NCI-H510A treated with DMSO at 0.1 percent for 48 hours (cell line): ENCODE measurements at regions not wholly inside any gene's neighbourhood (a gene's known extent, or its start where the extent isn't known, plus 50 kb on each side); places are given as distances from the start of the nearest gene placed in this dataset.

Experiments
- DNase-seq: peaks from one replicate; lab custom pipeline; 2025; lab: John Stamatoyannopoulos, UW

DNA sequence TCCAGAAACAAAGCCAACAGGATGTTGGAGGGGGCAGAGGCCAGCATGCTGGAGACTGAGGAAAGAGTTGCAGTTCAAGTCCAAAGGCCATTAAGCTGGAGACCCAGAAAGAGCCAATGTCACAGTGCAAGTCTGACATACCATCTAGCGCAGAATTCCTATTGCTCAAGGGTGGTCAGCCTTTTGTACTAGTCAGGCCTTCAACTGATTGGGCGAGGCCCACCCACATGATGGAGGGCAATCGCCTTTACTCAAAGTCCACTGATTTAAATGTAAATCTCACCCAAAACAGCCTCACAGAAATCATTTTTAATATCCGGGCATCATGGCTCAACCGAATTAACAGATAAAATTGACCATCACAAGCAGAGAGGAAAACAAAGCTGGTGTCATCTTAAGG lies 113.9 kb downstream of the RCN1 start:
- DNase-seq = no peak

DNA sequence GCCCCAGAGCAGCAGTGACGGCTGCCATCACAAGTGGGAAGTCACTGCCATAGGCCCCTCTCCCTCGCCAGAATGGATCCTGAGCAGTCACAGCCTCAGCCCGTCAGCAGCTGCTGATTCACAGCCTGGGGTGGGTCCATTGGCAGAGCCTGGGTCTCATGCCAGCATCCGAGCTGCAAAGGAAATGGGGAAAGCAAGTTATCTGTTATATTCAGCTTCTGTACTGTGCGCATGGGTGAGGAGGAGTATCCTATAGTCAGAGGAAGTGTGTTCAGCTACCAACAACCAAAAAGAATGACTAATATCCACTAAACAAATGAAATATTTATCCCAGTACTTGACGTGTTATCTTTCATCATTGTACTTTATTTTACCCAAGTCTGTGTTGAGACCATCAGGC lies 119.7 kb downstream of the RCN1 start:
- DNase-seq = no peak

- no peak for DNase-seq
Measured at GRCh38 chr11:32213223-32213622, 122.3 kb downstream of the RCN1 start.

DNA sequence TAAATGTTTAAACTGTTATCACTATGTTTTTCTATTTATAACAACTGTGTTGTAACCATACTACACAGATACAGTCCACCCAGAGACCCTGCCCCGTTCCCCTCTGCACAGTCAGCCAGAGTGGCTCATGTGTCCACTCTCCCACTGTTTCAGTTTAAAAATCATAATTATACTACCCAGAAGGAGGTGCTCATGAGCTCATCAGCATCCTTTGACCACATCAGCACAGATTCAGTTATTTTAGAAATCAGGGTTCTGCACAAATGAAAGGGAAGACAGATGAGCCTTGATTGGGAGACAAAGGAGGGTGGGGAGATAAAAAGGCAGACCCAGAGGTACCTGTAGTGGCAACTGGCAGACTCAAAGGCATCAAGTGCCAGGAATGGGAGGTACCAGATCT lies 124.3 kb downstream of the RCN1 start:
- DNase-seq = no peak

- DNase-seq = no peak
Measured at GRCh38 chr11:32216749-32217148, 125.9 kb downstream of the RCN1 start.

- DNase-seq = no peak
Measured at GRCh38 chr11:32219320-32219719, 128.4 kb downstream of the RCN1 start.

DNA sequence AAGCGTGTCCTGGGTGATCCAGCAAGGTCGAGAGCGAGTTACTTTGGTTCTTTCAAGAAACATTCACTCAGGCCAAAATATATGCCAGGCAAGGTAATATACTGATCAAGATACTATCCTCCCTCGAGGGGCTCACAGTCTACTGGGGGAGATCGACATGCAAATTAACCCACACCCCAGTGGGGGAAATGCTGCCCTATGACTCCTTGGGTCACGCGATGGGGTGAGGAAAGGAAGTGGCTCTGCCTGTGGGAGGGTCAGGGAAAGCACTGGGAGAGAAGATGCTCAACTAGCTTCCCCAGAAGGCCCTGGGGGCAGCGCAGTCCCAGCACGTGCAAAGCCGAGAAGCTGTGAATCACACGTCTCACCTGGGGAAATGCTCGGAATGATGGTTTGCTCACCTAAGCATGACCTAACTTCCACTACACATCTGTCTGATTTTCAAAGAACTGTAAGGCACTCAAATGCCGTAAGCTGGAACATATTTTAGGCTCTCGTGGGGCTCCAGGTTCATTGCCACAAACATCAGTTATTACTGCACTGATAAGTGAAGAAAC lies 130.7 kb downstream of the RCN1 start:
- no peak for DNase-seq

DNA sequence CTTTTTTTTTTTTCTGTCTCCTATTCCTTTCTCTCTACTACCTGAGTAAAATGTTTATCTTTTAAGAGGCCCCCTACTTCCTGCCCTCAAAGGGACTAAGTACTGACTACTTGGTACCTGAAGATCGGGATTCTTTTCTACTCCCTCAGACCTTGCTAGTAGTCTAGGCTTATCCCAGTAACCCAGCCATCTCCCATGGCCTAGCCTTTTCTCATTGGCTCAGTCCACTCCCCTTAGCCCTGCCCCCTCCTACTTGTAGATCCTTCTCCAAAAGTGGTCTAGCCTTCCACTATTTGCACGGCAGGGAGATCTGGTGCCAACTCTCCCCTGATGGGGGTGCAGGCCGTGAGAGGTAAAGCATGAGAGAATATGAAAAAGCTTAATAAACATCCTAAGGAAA lies 133.7 kb downstream of the RCN1 start:
- no peak for DNase-seq

DNA sequence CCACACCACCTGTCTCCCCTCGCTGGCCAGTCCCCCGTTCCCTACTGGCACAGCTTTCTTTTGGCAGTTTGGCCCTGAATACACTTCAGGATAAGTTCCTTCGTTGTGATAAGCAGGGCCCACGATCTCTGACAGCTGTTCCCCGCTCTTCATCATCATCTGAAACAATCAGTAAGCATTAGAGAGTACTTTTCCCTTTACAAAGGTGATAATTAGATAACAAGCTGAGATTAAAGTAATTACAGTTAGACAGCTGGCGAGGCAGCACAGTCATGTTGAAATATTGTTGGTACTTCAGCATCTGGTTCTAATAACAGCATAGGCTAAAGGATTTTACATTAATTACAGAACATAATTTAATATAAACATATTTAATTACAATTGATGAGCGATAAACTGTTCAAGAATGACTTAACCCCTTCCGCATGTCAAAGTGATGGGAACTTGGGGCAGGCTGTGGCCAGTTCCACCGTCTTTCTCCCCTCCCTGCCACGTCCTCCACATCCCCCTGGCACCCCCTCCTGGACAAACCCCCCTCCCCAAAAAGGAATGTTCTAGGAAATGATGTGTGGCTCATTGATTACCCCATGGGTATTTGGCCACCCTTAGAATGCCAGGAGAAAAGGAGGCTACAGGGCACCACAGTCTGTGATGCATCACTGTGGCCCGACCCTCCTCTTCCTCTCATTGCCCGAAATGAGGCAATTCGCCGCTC lies 134.9 kb downstream of the RCN1 start:
- DNase-seq = no peak

DNA sequence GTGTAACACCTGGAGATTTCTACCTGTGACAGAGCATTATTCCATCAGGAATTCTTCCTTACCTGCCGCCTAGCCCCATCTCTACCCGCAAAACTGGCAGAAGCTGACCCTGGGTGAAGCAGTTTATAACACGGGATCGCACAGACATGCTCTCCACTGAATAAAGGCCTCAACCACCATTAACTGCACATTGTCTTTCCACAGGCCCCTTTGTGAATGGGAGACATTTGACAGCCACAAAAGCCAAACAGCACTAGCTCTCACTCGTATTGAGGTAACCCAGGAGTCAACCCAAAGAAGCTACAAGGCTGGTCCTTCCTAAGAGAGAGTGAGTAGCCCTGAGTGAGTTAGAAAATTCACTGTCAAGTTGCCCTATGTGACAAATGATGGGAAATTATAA lies 135.6 kb downstream of the RCN1 start:
- no peak for DNase-seq

- no peak for DNase-seq
Measured at GRCh38 chr11:32229576-32230240, 138.8 kb downstream of the RCN1 start.

DNA sequence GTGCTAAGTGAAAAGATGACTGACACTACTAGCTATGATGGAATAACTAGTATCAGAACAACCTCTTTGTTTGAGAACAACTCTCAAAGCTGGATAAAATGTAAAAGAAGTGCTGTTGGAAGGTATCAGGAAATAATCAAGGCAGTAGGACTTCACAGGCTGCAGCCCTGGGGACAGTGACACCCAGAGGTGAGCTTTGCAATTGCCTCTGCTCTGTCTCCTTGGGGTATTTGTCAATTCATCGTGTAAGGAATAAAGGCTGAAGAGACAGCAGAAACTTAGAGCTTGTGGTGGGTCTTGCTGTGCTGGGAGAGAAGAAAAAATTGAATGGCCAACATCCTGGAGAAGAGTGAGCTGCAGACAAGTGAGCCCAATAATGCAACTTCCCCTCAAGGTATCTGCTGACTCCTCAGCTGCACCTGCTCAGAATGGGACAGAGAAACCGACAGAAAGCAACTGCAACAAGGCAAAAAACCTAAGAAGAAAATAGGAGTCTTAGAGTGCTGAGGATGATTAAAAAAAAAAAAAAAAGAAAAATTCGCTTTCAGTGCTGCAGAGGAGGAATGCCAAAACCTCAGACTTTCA lies 141.1 kb downstream of the RCN1 start:
- no peak for DNase-seq

DNA sequence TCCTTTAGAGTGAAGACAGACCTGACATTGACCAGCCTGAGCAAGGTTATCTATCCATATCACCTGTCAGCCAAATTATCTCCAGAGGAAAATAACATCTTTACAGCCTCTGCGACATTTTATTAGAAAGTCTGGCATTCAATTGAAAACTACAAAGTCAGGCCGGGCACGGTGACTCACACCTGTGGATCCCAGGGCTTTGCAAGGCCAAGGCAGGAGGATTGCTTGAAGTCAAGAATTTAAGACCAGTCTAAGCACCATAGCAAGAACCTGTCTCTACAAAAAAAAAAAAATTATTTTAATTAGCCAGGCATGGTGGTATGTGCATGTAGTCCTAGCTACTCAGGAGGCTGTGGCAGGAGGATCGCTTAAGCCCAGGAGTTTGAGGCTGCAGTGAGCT lies 141.6 kb downstream of the RCN1 start:
- no peak for DNase-seq

DNA sequence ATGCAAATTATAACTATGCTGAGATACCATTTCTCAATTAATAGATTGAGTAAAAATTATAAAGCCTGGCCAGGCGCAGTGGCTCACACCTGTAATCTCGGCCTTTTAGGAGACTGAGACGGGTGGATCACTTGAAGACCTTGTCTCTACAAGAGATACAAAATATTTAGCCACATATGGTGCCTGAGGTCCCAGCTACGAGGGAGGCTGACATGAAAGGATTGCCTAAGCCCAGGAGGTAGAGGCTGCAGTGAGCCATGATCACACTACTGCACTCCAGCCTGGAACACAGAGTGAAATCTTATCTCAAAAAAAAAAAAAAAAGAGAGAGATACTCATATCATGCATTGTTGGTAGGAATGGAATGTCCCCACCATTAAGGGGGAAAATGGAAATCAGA lies 142.4 kb downstream of the RCN1 start:
- DNase-seq = no peak

DNA sequence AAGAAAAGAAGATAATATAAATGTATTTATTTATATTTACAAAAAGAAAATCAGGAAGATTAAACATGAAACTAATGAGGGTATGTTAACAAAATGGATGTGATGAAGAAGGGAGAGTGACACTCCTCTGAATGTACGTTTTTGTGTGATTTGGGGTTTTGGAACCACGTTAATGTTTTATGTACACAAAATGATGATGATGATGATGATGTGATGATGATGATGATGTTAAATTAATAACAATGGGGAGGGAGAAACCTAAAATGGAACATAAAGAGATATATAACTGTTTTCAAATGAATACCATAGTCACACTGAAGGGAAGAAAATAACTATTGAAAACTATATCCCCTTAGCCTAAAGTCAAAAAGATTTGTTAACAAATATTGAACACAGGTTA lies 143.1 kb downstream of the RCN1 start:
- no peak for DNase-seq

- DNase-seq = no peak
Measured at GRCh38 chr11:32244453-32244852, 153.6 kb downstream of the RCN1 start.

DNA sequence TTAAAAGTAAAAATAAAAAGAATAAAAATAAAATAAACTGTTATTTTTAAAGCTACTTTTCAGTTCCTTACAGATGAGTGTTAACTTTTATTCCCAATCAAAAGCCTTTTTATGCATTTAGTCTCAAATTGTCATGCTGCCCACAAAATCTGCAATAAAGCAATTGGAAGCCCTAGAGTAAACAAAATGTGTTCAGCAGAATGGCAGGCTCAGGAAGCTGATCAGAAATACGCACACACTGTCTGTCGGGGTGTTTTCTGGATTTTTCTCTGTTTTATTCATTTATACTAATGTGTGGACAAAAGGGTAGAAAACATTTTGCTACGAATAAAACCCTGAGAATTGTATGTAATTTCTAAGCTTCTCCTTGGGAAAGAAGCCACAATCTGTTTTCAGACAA lies 162.8 kb downstream of the RCN1 start:
- DNase-seq = no peak

GRCh38 chr11:32255841-32256240 lies 165.0 kb downstream of the RCN1 start:
- DNase-seq = no peak

DNA sequence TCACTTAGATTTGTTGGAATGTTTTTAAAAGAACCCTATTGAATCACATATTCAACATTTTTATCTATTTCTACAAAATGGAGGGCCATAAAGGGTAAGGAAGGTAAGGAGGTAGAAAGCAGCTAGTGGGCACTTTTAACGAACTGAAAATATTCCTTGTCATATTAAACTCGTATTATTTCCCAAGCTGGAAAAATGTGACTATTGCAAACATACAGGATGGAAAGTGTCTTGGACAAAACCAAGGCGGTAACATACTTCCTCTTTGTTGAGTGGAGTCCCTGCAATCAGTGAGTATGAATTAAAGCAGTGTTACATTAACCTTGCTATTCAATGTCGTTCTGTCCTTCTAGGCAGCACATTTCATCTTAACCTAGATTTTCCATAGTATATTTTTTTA lies 165.6 kb downstream of the RCN1 start:
- DNase-seq = no peak

- DNase-seq = no peak
Measured at GRCh38 chr11:32259641-32260081, 168.8 kb downstream of the RCN1 start.

DNA sequence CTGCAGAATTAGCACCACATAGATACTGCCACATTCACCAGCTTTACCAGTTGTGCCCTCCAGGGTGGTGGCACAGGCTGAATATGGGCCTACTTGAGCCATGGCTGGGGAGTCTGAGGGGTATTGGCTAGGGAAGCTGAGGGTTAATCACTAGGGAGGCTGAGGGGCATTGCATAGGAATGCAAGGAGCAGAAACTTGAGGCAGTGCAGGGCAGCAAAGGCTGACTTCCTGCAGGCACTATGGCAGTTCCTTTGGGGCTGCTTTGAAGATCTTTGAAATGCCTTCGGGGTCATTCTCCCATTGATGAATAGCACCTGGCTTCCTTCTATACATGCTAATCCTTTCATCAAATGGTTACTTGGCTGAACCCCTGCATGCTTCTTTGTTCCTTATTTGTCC lies 171.5 kb downstream of the RCN1 start:
- DNase-seq = no peak

- no peak for DNase-seq
Measured at GRCh38 chr11:32265911-32266310, 169.4 kb downstream of the WT1 start.

GRCh38 chr11:32266601-32267000 lies 168.7 kb downstream of the WT1 start:
- DNase-seq = no peak
